H1 (cell line): ENCODE measurements at regions not wholly inside any gene's neighbourhood (a gene's known extent, or its start where the extent isn't known, plus 50 kb on each side); places are given as distances from the start of the nearest gene placed in this dataset.

ENCODE experiments used
- BRCA1 ChIP-seq: IDR thresholded peaks from 2 replicates; pipeline ENCODE4 v1.6.1; 2012; ENCODE audit warnings: low read depth, low read length, improper control_type of control experiment
- EP300 ChIP-seq, 2 experiments: IDR thresholded peaks; 1 replicate in 1 of 2; 2 replicates in 1 of 2; pipeline ENCODE4 v1.6.1; 2011 to 2012; ENCODE audit warnings: low read depth in 2 of 2, low read length in 2 of 2, mild to moderate bottlenecking in 2 of 2, borderline replicate concordance in 1 of 2, inconsistent platforms in 1 of 2, moderate library complexity in 1 of 2
- FOSL1 ChIP-seq: IDR thresholded peaks from 2 replicates; pipeline ENCODE4 v1.6.1; 2011; ENCODE audit warnings: mild to moderate bottlenecking, low read depth, low read length, moderate library complexity; ENCODE audit not compliant: insufficient read depth
- JUN ChIP-seq: IDR thresholded peaks from 2 replicates; pipeline ENCODE4 v1.6.1; 2011; ENCODE audit warnings: low read depth, mild to moderate bottlenecking, improper control_type of control experiment, low read length
- NRF1 ChIP-seq: IDR thresholded peaks from 2 replicates; pipeline ENCODE4 v1.6.1; 2011; ENCODE audit warnings: mild to moderate bottlenecking, low read depth, low read length, improper control_type of control experiment
- TF ChIP-seq, protein P1 (sequence below): fragments of 300-600 bp; sonication (generic); IDR thresholded peaks from 2 replicates; pipeline ENCODE4 v1.7.1; 2012; ENCODE audit warnings: low read length, moderate library complexity, mild to moderate bottlenecking, inconsistent platforms; ENCODE audit not compliant: insufficient replicate concordance

DNA sequence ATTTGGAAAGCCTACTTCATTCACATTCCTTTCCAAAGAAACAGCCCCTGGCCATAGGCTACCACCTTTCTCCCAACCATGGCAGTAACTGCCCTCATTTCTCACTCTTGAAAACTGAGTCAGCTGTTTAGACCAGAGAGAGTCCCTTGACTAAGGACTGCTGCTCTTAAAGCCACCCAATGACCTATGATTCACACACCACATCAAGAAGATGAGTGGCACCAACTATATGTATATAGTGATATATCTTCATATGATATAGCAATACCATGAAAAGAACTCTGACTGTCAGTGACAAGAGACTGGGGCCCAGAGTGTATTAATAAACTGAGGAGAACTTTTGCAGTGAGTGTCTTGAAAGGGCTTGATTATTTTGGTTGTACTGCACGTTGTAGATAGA, 404.5 kb upstream of the ASIC2 start (continued):
- TF ChIP-seq, protein P1, sequence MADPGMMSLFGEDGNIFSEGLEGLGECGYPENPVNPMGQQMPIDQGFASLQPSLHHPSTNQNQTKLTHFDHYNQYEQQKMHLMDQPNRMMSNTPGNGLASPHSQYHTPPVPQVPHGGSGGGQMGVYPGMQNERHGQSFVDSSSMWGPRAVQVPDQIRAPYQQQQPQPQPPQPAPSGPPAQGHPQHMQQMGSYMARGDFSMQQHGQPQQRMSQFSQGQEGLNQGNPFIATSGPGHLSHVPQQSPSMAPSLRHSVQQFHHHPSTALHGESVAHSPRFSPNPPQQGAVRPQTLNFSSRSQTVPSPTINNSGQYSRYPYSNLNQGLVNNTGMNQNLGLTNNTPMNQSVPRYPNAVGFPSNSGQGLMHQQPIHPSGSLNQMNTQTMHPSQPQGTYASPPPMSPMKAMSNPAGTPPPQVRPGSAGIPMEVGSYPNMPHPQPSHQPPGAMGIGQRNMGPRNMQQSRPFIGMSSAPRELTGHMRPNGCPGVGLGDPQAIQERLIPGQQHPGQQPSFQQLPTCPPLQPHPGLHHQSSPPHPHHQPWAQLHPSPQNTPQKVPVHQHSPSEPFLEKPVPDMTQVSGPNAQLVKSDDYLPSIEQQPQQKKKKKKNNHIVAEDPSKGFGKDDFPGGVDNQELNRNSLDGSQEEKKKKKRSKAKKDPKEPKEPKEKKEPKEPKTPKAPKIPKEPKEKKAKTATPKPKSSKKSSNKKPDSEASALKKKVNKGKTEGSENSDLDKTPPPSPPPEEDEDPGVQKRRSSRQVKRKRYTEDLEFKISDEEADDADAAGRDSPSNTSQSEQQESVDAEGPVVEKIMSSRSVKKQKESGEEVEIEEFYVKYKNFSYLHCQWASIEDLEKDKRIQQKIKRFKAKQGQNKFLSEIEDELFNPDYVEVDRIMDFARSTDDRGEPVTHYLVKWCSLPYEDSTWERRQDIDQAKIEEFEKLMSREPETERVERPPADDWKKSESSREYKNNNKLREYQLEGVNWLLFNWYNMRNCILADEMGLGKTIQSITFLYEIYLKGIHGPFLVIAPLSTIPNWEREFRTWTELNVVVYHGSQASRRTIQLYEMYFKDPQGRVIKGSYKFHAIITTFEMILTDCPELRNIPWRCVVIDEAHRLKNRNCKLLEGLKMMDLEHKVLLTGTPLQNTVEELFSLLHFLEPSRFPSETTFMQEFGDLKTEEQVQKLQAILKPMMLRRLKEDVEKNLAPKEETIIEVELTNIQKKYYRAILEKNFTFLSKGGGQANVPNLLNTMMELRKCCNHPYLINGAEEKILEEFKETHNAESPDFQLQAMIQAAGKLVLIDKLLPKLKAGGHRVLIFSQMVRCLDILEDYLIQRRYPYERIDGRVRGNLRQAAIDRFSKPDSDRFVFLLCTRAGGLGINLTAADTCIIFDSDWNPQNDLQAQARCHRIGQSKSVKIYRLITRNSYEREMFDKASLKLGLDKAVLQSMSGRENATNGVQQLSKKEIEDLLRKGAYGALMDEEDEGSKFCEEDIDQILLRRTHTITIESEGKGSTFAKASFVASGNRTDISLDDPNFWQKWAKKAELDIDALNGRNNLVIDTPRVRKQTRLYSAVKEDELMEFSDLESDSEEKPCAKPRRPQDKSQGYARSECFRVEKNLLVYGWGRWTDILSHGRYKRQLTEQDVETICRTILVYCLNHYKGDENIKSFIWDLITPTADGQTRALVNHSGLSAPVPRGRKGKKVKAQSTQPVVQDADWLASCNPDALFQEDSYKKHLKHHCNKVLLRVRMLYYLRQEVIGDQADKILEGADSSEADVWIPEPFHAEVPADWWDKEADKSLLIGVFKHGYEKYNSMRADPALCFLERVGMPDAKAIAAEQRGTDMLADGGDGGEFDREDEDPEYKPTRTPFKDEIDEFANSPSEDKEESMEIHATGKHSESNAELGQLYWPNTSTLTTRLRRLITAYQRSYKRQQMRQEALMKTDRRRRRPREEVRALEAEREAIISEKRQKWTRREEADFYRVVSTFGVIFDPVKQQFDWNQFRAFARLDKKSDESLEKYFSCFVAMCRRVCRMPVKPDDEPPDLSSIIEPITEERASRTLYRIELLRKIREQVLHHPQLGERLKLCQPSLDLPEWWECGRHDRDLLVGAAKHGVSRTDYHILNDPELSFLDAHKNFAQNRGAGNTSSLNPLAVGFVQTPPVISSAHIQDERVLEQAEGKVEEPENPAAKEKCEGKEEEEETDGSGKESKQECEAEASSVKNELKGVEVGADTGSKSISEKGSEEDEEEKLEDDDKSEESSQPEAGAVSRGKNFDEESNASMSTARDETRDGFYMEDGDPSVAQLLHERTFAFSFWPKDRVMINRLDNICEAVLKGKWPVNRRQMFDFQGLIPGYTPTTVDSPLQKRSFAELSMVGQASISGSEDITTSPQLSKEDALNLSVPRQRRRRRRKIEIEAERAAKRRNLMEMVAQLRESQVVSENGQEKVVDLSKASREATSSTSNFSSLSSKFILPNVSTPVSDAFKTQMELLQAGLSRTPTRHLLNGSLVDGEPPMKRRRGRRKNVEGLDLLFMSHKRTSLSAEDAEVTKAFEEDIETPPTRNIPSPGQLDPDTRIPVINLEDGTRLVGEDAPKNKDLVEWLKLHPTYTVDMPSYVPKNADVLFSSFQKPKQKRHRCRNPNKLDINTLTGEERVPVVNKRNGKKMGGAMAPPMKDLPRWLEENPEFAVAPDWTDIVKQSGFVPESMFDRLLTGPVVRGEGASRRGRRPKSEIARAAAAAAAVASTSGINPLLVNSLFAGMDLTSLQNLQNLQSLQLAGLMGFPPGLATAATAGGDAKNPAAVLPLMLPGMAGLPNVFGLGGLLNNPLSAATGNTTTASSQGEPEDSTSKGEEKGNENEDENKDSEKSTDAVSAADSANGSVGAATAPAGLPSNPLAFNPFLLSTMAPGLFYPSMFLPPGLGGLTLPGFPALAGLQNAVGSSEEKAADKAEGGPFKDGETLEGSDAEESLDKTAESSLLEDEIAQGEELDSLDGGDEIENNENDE = no peak
- no peak for TF ChIP-seq BRCA1
- TF ChIP-seq EP300 (IDR thresholded peaks at IDR 0.05; ENCODE audit: borderline replicate concordance in 1 of 2, low read depth in 2 of 2, low read length in 2 of 2) = no peak
- no peak for TF ChIP-seq JUN
- TF ChIP-seq FOSL1 = no peak
- TF ChIP-seq NRF1 = no peak
- TF ChIP-seq, all 59 proteins: peak for 0
